GM19324 (cell line): ENCODE measurements at regions not wholly inside any gene's neighbourhood (a gene's known extent, or its start where the extent isn't known, plus 50 kb on each side); places are given as distances from the start of the nearest gene placed in this dataset.

ENCODE experiments used
- ATAC-seq: cut with Tn5 transposase; IDR thresholded peaks from one replicate; pipeline ENCODE4 v1.9.1; 2021; ENCODE audit warnings: mild to moderate bottlenecking, moderate library complexity; ENCODE audit not compliant: unreplicated experiment, low FRiP score

- no peak for ATAC-seq
Measured at GRCh38 chr13:80239116-80239515, 101.8 kb downstream of the SPRY2 start.

- no peak for ATAC-seq
Measured at GRCh38 chr13:80237646-80238045, 103.3 kb downstream of the SPRY2 start.

- no peak for ATAC-seq
Measured at GRCh38 chr13:80235967-80236302, 105.0 kb downstream of the SPRY2 start.

- no peak for ATAC-seq
Measured at GRCh38 chr13:80235166-80235966, 105.6 kb downstream of the SPRY2 start.

- no peak for ATAC-seq
Measured at GRCh38 chr13:80227645-80228044, 113.3 kb downstream of the SPRY2 start.

GRCh38 chr13:80226645-80227044 is 114.3 kb downstream of the SPRY2 start:
- no peak for ATAC-seq

DNA sequence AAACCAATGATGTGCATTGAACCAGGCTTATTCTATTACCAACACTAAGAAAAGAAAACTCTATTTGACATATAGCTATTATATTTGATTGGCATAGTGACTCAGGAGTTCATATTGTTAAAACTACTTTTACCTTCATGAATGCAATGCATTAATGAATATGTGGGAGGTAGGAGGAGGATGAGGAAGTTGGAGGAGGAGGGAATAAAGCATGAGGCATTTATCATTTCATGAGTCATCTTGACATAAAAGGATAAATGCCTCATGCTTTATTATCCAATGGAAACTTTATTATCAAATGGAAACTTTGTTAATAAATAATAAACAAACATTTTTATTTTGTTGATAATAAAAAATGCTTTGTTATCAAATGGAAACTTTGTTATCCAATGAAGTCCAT is 116.5 kb downstream of the SPRY2 start:
- no peak for ATAC-seq

- ATAC-seq = no peak
Measured at GRCh38 chr13:80217614-80218456, 123.1 kb downstream of the SPRY2 start.

DNA sequence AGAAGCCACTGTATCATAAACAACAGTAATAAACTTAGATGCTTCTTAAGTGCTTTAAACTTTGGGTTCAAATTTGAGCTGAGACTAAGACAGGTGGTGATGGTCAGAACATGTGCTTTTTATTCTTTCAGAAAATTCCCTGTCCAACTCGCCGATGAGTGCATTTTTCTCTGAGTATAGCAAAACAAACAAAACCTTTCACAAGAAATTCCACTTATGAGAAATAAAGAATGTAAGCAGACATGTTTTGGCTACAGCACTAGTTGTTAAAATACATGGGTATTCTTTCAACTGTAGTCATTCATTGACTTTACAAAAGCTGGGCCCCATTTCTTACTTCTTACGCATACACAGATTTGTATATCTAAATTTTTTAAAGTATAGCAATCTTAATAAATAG is 125.6 kb downstream of the SPRY2 start:
- ATAC-seq = no peak

GRCh38 chr13:80214521-80214991 is 126.4 kb downstream of the SPRY2 start:
- ATAC-seq = peak; percentile 81

GRCh38 chr13:80214050-80214449 is 126.9 kb downstream of the SPRY2 start:
- no peak for ATAC-seq

GRCh38 chr13:80213201-80213600 is 127.7 kb downstream of the SPRY2 start:
- no peak for ATAC-seq

DNA sequence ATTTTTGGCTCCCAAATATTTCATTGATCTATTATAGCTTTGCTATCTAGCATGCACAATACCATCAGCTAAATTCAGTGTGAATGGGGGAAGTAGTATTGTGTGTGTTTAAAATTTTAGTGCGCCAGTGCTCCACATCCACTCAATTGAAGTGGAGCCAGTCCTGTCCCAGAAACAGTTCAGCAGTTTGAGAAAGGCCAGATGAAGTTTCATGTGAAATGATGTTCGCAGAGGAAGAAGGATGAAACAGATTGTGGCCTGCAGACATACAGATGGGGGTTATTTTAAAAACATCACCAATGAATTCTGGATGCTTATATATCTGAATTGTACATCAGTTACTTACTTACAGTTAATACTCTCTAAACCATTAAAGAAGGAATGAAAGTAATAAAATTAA is 129.4 kb downstream of the SPRY2 start:
- no peak for ATAC-seq

DNA sequence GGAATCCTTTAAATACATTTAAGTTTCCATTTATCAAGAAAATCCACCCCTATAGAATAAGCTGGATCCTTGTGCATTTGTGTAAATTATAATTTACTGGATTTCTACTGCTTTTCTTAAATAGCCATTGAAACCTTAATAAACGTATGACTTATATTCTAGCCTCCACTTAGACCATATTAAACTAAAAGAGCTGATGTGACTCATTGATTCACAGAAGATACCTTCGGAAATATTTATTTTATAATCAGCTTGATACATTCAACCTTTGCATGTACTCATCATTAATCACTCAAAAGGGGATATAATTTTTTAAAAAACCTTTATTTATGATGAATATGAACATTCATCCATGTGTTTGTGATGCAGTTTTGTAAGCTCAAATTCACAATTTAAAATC is 136.3 kb downstream of the SPRY2 start:
- ATAC-seq = no peak

- no peak for ATAC-seq
Measured at GRCh38 chr13:80203496-80203895, 137.4 kb downstream of the SPRY2 start.

DNA sequence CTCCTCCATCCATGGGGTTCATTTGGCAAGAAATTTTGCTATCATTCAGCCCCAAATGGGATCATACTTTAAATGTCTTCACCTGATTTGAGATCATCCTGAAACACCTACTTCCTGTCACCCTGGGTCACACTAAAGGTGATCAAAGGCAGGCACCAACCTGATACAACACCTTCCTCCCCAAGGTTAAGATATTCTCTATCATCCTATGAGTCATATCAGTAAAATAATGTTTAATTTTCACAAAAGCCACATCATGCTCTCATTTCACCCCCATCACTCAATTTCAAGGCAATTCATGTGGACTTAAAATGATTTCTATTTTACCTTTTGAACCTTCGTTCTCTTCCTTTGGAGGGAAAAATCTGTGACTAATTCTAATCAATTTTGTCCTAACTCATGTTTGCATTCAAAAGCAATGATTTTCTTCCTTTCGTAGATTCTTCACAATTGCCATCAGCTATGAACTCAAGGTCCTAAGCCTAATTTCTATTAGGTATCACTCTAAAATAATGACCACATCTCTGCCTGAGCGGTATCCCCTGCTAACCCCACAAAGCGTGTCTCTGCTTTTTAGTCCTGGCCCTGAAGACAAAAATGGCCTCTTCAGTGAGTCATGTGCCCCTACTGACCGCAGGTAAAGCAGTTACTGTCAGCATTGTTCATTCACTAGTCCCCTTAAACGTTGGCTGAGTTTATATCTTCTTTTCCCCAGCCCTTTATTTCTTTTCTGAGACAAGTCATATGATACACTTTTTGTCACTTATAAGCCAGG is 139.0 kb downstream of the SPRY2 start:
- ATAC-seq = no peak

- ATAC-seq = no peak
Measured at GRCh38 chr13:80199585-80200292, 141.2 kb downstream of the SPRY2 start.

DNA sequence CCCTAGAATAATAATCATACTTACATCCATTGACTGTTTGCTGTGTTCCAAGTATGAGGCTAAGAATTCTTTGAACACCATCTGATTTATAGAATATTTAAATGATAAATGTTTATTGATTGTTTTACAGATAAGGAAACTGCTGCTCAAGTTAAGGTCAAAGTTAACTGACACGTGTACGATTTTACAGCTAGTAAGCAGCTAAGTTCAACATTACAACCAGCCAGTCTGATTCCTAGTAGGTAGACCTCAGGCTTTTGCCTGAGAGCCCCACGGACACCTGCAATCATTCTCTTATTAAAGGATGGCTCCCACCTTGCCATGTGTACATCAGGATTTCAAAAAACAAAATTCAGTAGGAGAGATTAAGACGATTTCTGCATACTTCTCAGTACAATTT is 141.9 kb downstream of the SPRY2 start:
- no peak for ATAC-seq

DNA sequence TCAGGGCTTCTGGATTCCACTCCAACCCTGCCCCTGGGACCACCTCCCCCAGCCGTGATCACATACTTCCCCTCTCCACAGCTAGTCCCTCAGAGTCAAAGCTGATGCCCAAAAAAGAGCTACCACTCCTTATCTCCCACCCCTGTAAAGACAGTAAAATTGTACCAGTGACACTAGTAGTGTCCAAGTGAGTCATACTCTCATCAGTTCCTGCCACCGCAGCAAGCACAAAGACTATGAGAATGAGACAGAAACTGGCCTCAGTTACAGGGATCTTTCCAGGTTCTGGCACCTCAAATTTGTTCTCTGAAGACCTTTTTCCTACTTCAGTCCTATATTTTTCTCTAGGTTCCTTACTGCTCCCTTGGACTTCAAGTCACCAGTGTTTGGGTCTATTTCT is 144.2 kb downstream of the SPRY2 start:
- no peak for ATAC-seq

DNA sequence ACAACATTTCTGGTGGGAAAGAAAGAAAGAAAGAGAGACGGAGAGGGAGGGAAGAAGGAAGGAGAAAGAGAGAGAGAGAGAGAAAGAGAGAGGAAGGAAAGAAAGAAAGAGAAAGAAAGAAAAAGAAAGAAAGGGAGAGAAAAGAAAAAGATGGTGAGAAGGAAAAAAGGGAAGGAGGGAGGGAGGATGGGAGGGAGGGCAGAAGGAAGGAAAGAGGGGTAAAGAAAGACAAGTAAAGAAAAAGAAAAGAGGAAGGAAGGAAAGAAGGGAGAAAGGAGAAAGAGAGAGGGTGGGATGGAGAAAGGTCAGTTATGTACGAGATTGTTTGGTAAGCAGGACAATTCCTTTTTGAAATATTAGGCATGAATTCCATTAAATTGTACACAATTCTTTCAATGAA is 145.3 kb downstream of the SPRY2 start:
- no peak for ATAC-seq
